ENCODE measurements at regions not wholly inside any gene's neighbourhood (a gene's known extent, or its start where the extent isn't known, plus 50 kb on each side); places are given as distances from the start of the nearest gene placed in this dataset.

GRCh38 chr10:4652111-4653010 is 173.6 kb upstream of the AKR1E2 start:
- H3K27ac ChIP-seq (ENCODE audit: extremely low read depth, low read depth, low read length): no peak overlapping the region
- FAIRE-seq: no peak
- CTCF ChIA-PET (ENCODE audit: low intra/inter-chr PET ratio): no interaction called here

More at GRCh38 chr10:4652111-4653010, 173.6 kb upstream of the AKR1E2 start:
- POLR2A ChIA-PET: no interaction called here
- BruUV-seq (replicated peaks): no TSS peak
- Histone ChIP-seq H4K20me1 (replicated peaks; ENCODE audit: control insufficient read depth, insufficient read depth, low read length) (no peaks in the 10 kb centered on the region), H3K27me3 (ENCODE audit: control insufficient read depth in 2 of 2, insufficient read depth in 2 of 2, low read length in 2 of 2) (peaks cover 0 to 6% of the 10 kb centered on the region in 2 experiments; a peak in 2 of 5 replicates), H3K4me3 (no peak overlapping the region), H2AFZ (ENCODE audit: low read depth, low read length) (no peak overlapping the region), H3K36me3 (ENCODE audit: control insufficient read depth, insufficient read depth, low read length) (no peaks in the 10 kb centered on the region), H3K4me1 (replicated peaks in 1 of 2; ENCODE audit: control insufficient read depth in 2 of 2, insufficient read depth in 2 of 2, low read length in 2 of 2) (no peaks in the 10 kb centered on the region), H3K9ac (ENCODE audit: insufficient read depth in 1 of 2, low read depth in 2 of 2, low read length in 2 of 2) (no peak overlapping the region; a peak in 1 of 4 replicates), H3K9me3 (replicated peaks; ENCODE audit: control insufficient read depth, insufficient read depth, low read depth, low read length) (no peaks in the 10 kb centered on the region), H3K79me2 (ENCODE audit: control insufficient read depth, insufficient read depth, low read length) (no peaks in the 10 kb centered on the region), H3K4me2 (ENCODE audit: insufficient read depth, low read length) (no peak overlapping the region), H3K9me1 (ENCODE audit: control insufficient read depth, insufficient read depth, low read length) (no peaks in the 10 kb centered on the region)
- intact Hi-C loops (cut with micrococcal nuclease) (loop anchor here (10.0 kb wide), 2 partner anchors 458 to 1418 kb away; no protein-coding TSS in a partner anchor), in situ Hi-C loops (cut with MboI) (no loop called here)
- 0% methylated on average over 8 of the region's 8 CpGs for WGBS (ENCODE audit: insufficient coverage, low coverage, missing lambda C conversion rate)
- DNase-seq (ENCODE audit: extremely low read depth in 1 of 4, low spot score in 3 of 4): no peak
- no peak for TF ChIP-seq CBX5 (IDR thresholded peaks at IDR 0.05; ENCODE audit: borderline replicate concordance, low read depth)
- no peak for TF ChIP-seq NFIC (IDR thresholded peaks at IDR 0.05)
- no peak for TF ChIP-seq MED1 (CRISPR knock-in tag; IDR thresholded peaks at IDR 0.05; ENCODE audit: borderline replicate concordance)
- no peak for TF ChIP-seq FIP1L1 (IDR thresholded peaks at IDR 0.05; ENCODE audit: low read depth, low read length, poor library complexity, severe bottlenecking)
- TF ChIP-seq ZKSCAN8 (CRISPR knock-in tag; IDR thresholded peaks at IDR 0.05): no peak
- no peak for TF ChIP-seq ASH1L (IDR thresholded peaks at IDR 0.05; ENCODE audit: borderline replicate concordance, low read depth, partially characterized antibody)
- TF ChIP-seq CEBPZ (IDR thresholded peaks at IDR 0.05; ENCODE audit: borderline replicate concordance, low read depth, low read length): no peak
- TF ChIP-seq CHD4 (IDR thresholded peaks at IDR 0.05; ENCODE audit: insufficient read depth, insufficient replicate concordance, low read depth, low read length, poor library complexity, severe bottlenecking): no peak
- TF ChIP-seq NR1H2 (CRISPR knock-in tag; IDR thresholded peaks at IDR 0.05): no peak
- no peak for TF ChIP-seq BHLHE40 (IDR thresholded peaks at IDR 0.05; ENCODE audit: low read length)
- TF ChIP-seq NCOA6 (IDR thresholded peaks at IDR 0.05): no peak
- TF ChIP-seq NR2C1 (IDR thresholded peaks at IDR 0.05): no peak
- no peak for TF ChIP-seq NR2C1 (tag; IDR thresholded peaks at IDR 0.05)
- no peak for TF ChIP-seq HMG20A (CRISPR knock-in tag; conservative IDR thresholded peaks at IDR 0.05)
- no peak for TF ChIP-seq EWSR1 (IDR thresholded peaks at IDR 0.05; ENCODE audit: borderline replicate concordance, low read depth, partially characterized antibody)
- TF ChIP-seq ZNF740 (CRISPR knock-in tag; IDR thresholded peaks at IDR 0.05): no peak
- TF ChIP-seq ZNF740 (tag; IDR thresholded peaks at IDR 0.05): no peak
- no peak for TF ChIP-seq RUNX1 (IDR thresholded peaks at IDR 0.05; ENCODE audit: low read depth)
- no peak for ATAC-seq

All from K562 (cell line).